CD8-positive, alpha-beta memory T cell (primary cell): ENCODE measurements at regions not wholly inside any gene's neighbourhood (a gene's known extent, or its start where the extent isn't known, plus 50 kb on each side); places are given as distances from the start of the nearest gene placed in this dataset.

ENCODE experiments used
- CTCF ChIA-PET: fragments of 350-600 bp; sonication (Branson Sonifier 250); formaldehyde crosslinking; loops from one replicate; lab custom pipeline; 2021; ENCODE audit warnings: antibody characterized with exemption; lab: Charles Lee
- POLR2A ChIA-PET: fragments of 350-600 bp; sonication (Branson Sonifier 250); formaldehyde crosslinking; loops from one replicate; lab custom pipeline; 2021; ENCODE audit warnings: antibody characterized with exemption; lab: Charles Lee
- DNase-seq, 5 donors: peaks; one replicate each; pipeline versions ENCODE4 v3.0.0 to v3.0.0-alpha.2; 2020 to 2022; ENCODE audit warnings: mixed read lengths in 1 of 5
- H3K27ac ChIP-seq: one replicate; pipeline ENCODE4 v1.7.0; 2013; ENCODE audit warnings: low read depth, mild to moderate bottlenecking, low read length, moderate library complexity
- H3K27me3 ChIP-seq: 2 replicates; pipeline ENCODE4 v1.7.0; 2013; ENCODE audit warnings: low read length, mild to moderate bottlenecking; ENCODE audit not compliant: insufficient read depth, poor library complexity, severe bottlenecking
- H3K36me3 ChIP-seq: 2 replicates; pipeline ENCODE4 v1.7.0; 2013; ENCODE audit warnings: mild to moderate bottlenecking, low read length, moderate library complexity; ENCODE audit not compliant: insufficient read depth
- H3K4me1 ChIP-seq: 2 replicates; pipeline ENCODE4 v1.7.0; 2013; ENCODE audit warnings: mild to moderate bottlenecking, low read length, moderate library complexity; ENCODE audit not compliant: insufficient read depth
- H3K4me3 ChIP-seq: 2 replicates; pipeline ENCODE4 v1.7.0; 2013; ENCODE audit warnings: mild to moderate bottlenecking, low read length
- H3K9me3 ChIP-seq: 2 replicates; pipeline ENCODE4 v1.7.0; 2013; ENCODE audit warnings: mild to moderate bottlenecking, low read length
- H3K27ac Mint-ChIP-seq, 8 donors: one replicate each; pipeline ENCODE4 v1.8.0; 2020 to 2021; ENCODE audit warnings: mixed read lengths in 8 of 8, mild to moderate bottlenecking in 6 of 8, inconsistent platforms in 3 of 8, moderate library complexity in 3 of 8
- H3K27me3 Mint-ChIP-seq, 2 donors: one replicate each; pipeline ENCODE4 v1.8.0; 2020 to 2021; ENCODE audit warnings: mixed read lengths in 2 of 2, mild to moderate bottlenecking in 1 of 2, moderate library complexity in 1 of 2
- H3K36me3 Mint-ChIP-seq, 3 donors: one replicate each; pipeline ENCODE4 v1.8.0; 2020 to 2021; ENCODE audit warnings: mixed read lengths in 3 of 3, inconsistent platforms in 1 of 3, mild to moderate bottlenecking in 1 of 3
- H3K4me1 Mint-ChIP-seq, 3 donors: one replicate each; pipeline ENCODE4 v1.8.0; 2020 to 2021; ENCODE audit warnings: mixed read lengths in 3 of 3, inconsistent platforms in 1 of 3, mild to moderate bottlenecking in 1 of 3
- H3K4me3 Mint-ChIP-seq, 7 donors: one replicate each; pipeline ENCODE4 v1.8.0; 2020 to 2021; ENCODE audit warnings: mixed read lengths in 7 of 7, mild to moderate bottlenecking in 6 of 7, moderate library complexity in 4 of 7, inconsistent platforms in 2 of 7
- H3K9me3 Mint-ChIP-seq, 5 donors: one replicate each; pipeline ENCODE4 v1.8.0; 2020 to 2022; ENCODE audit warnings: mixed read lengths in 5 of 5, mild to moderate bottlenecking in 3 of 5, moderate library complexity in 2 of 5, inconsistent platforms in 1 of 5

DNA sequence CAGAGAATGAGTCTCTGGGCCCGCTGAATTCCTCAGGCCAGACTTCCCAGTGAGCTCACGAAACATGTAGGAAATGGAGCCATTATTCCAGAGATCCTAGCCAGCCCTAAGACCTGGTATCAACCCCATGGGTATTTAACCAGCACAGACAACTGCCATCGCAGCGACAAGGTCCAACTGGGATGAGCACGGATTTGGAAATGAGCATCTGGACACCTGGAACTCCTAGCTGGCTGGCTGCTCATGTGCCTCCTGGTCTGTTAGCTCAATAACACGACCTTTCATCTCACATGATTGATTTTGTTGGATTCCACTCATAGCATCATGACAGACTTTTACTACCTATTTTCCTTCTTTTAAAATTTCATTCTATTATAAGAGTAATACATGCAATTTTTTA is 51.0 kb downstream of the POU3F3 start:
- H3K9me3 Mint-ChIP-seq, result peaks cover 0 to 3% (median 0%) of the 10 kb centered on the region in 5 donors
- no peaks in the 10 kb centered on the region for H3K4me1 ChIP-seq
- no peaks in the 10 kb centered on the region for H3K27me3 ChIP-seq
- no peak for DNase-seq
- no peak overlapping the region for H3K4me3 Mint-ChIP-seq
- peaks cover 0 to 19% of the 10 kb centered on the region in 2 donors for H3K27me3 Mint-ChIP-seq
- CTCF ChIA-PET, result no interaction called here
- no peaks in the 10 kb centered on the region for H3K36me3 Mint-ChIP-seq
- H3K9me3 ChIP-seq, result no peaks in the 10 kb centered on the region
- H3K36me3 ChIP-seq, result no peaks in the 10 kb centered on the region
- no peak overlapping the region for H3K27ac Mint-ChIP-seq
- no peaks in the 10 kb centered on the region for H3K4me1 Mint-ChIP-seq
- H3K27ac ChIP-seq, result no peak overlapping the region
- POLR2A ChIA-PET, result no interaction called here
- no peak overlapping the region for H3K4me3 ChIP-seq

DNA sequence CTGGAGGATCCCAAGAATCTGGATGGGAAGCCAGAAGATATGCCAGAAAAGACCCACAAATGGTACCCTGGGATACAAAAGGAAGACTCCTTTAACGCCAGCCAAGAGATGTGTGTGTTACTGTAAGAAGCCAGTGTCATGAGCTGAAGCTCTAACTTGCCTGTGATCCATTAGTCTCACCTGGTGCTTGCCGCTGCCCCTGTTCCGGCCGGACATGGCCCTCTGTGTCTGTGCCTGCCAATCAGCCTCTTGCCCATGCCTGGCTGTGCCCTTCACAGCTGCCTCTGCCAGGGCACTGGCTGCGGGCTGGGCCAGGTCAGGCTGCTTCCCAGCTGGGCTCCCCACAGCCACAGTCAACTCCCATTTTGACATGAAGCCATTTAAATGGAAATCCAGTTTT is 55.4 kb downstream of the POU3F3 start:
- no peak for DNase-seq
- Mint-ChIP-seq H3K4me3 (no peak overlapping the region), H3K9me3 (peaks cover 0 to 3% (median 0%) of the 10 kb centered on the region in 5 donors), H3K27ac (no peak overlapping the region), H3K36me3 (peaks cover 0 to 3% (median 0%) of the 10 kb centered on the region in 3 donors), H3K27me3 (peaks cover 0 to 17% of the 10 kb centered on the region in 2 donors), H3K4me1 (no peaks in the 10 kb centered on the region)
- no peak overlapping the region for H3K4me3 ChIP-seq
- no peaks in the 10 kb centered on the region for H3K4me1 ChIP-seq
- ChIA-PET POLR2A (no interaction called here), CTCF (no interaction called here)
- no peaks in the 10 kb centered on the region for H3K9me3 ChIP-seq
- no peaks in the 10 kb centered on the region for H3K27me3 ChIP-seq
- no peaks in the 10 kb centered on the region for H3K36me3 ChIP-seq
- no peak overlapping the region for H3K27ac ChIP-seq

DNA sequence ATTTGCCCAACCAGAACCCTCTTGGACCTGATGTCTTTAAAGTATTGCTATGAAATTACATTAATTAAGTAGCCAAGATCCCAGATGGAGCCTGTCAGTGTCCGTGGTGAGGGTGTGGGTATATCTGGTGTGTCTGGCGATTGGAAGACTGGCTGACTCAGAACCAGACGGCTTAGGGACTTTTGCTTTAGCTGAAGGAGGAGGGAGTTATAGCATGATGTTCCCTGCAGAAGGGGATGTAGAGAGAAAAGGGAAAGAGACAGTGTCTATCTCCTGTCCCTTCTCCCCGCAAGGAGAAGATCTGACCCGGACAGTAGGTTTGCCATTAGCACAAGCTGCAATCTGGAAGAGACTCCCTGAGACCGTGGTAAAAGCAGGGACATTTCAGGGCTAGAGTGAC is 60.6 kb downstream of the POU3F3 start:
- peaks cover 0 to 3% of the 10 kb centered on the region in 2 donors for H3K27me3 Mint-ChIP-seq
- Histone ChIP-seq H3K27me3 (no peaks in the 10 kb centered on the region), H3K27ac (no peak overlapping the region), H3K36me3 (no peaks in the 10 kb centered on the region), H3K4me1 (no peaks in the 10 kb centered on the region), H3K4me3 (no peak overlapping the region), H3K9me3 (no peaks in the 10 kb centered on the region)
- no peak overlapping the region for H3K4me3 Mint-ChIP-seq
- CTCF ChIA-PET, result no interaction called here
- H3K27ac Mint-ChIP-seq, result no peak overlapping the region
- no peak for DNase-seq
- peaks cover 0 to under 1% (median 0%) of the 10 kb centered on the region in 5 donors for H3K9me3 Mint-ChIP-seq
- peaks cover 0 to 3% (median 0%) of the 10 kb centered on the region in 3 donors for H3K36me3 Mint-ChIP-seq
- no peaks in the 10 kb centered on the region for H3K4me1 Mint-ChIP-seq
- POLR2A ChIA-PET, result no interaction called here

DNA sequence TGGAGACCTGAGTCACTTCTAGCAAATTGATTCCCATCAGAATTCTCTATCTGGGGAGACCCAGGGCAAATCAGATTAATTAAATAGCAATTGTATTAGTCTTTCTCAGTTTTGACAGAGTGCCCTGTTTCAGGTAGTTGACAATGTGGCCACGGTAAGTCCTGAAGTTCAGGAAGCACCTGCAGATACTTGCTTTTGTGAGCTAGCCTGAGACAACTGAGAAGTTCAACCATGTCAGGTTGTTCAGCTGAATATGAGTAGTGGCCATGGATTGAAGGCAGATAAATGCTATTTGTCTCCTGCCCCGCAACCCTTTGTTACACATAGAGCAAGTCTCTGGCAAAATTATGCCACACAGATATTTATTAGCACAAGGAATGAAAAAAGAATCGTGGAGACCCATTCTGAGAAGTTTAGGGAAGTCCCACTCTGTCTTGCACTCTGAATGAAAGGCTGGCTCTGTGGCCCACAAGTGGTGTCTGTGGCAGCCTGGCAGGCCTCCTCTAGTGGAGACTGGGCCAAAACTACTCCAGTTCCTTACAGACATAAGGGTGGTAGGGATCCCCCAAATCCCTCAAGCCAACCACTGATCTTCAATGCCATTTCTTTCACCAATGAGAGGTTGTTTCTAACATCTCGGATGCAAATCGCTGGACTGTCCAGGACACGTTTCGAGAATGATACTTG is 61.3 kb downstream of the POU3F3 start:
- Histone ChIP-seq H3K36me3 (no peaks in the 10 kb centered on the region), H3K9me3 (no peaks in the 10 kb centered on the region), H3K27me3 (no peaks in the 10 kb centered on the region), H3K4me1 (no peaks in the 10 kb centered on the region), H3K4me3 (no peak overlapping the region), H3K27ac (no peak overlapping the region)
- H3K36me3 Mint-ChIP-seq, result peaks cover 0 to 2% (median 0%) of the 10 kb centered on the region in 3 donors
- no peak overlapping the region for H3K4me3 Mint-ChIP-seq
- no peak overlapping the region for H3K27ac Mint-ChIP-seq
- no peaks in the 10 kb centered on the region for H3K4me1 Mint-ChIP-seq
- peaks cover 1 to 3% of the 10 kb centered on the region in 2 donors for H3K27me3 Mint-ChIP-seq
- no peaks in the 10 kb centered on the region for H3K9me3 Mint-ChIP-seq
- CTCF ChIA-PET, result no interaction called here
- DNase-seq, result no peak
- POLR2A ChIA-PET, result no interaction called here

DNA sequence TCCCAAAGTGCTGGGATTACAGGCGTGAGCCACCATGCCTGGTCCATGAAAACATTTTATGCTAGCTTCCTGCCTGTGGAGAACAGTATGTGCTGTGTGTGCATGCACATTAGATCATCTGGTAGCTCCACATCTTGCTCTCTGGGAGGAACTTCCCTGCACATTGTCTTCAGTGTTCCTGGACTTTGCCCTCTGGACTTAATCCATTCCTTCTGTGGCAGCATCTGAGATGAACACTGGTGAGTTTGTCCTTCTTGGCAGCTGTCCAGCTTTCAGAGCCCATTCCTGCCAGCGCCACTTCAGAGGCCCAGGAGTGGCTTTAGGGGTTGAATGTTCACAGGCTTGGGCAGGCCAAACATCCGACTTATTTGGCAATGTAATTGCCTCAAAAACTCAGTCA is 65.2 kb downstream of the POU3F3 start:
- DNase-seq, result no peak
- ChIA-PET POLR2A (no interaction called here), CTCF (interaction anchor here (1.3 kb wide), 1 partner anchor 7 kb away, joined by 3 read pairs; no protein-coding TSS in a partner anchor)
- Histone ChIP-seq H3K27me3 (no peaks in the 10 kb centered on the region), H3K36me3 (no peaks in the 10 kb centered on the region), H3K4me3 (no peak overlapping the region), H3K9me3 (no peaks in the 10 kb centered on the region), H3K27ac (no peak overlapping the region), H3K4me1 (no peaks in the 10 kb centered on the region)
- H3K27me3 Mint-ChIP-seq, result peaks cover 0 to 8% of the 10 kb centered on the region in 2 donors
- H3K4me1 Mint-ChIP-seq, result no peaks in the 10 kb centered on the region
- H3K9me3 Mint-ChIP-seq, result peaks cover 2 to 13% (median 7%) of the 10 kb centered on the region in 5 donors
- no peak overlapping the region for H3K27ac Mint-ChIP-seq
- H3K36me3 Mint-ChIP-seq, result peaks cover 0 to 18% (median 2%) of the 10 kb centered on the region in 3 donors
- no peak overlapping the region for H3K4me3 Mint-ChIP-seq

DNA sequence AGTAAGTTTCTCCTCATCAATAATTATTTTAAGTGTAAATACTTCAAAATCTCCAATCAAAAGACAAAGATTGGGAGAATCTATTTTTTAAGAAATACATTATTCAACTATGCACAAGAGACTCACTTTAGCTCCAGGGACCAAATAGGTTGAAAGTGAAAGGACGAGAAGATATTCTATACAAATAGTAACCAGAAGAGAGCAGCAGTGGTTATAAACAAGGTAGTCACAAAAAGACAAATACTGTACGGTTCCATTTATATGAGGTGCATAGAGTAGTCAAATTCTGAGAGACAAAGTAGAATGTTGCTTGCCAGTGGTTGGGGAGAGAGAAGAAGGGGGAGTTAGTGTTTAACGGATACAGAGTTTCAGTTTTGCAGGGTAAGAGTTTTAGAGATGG is 69.8 kb downstream of the POU3F3 start:
- CTCF ChIA-PET, result no interaction called here
- no peaks in the 10 kb centered on the region for H3K4me1 ChIP-seq

DNA sequence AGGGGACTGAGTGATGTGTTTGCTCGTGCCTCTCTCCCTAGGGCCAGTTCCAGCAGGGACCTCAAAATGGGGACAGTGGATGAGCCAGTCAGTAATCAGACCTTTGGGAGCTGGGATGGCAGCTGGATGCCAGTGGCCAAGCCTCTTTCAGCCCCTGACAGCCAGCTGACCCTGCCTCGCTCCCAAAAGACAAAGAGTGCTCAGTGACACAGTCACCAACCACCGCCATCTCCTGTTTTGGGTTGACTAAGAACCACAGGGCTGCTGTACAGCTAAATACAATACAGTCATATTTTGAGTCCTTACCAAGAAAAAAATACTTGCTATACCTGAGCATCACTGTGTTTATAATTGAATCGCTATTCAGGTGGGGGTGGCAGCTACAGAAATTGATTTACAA is 75.7 kb downstream of the POU3F3 start:
- ChIA-PET CTCF (no interaction called here), POLR2A (no interaction called here)
- Mint-ChIP-seq H3K4me1 (no peaks in the 10 kb centered on the region), H3K27me3 (peaks cover 0 to 7% of the 10 kb centered on the region in 2 donors), H3K9me3 (no peaks in the 10 kb centered on the region), H3K36me3 (no peaks in the 10 kb centered on the region), H3K27ac (peak overlapping the region in 1 of 8 donors; percentile 2), H3K4me3 (no peak overlapping the region)
- DNase-seq, result no peak
- Histone ChIP-seq H3K9me3 (no peaks in the 10 kb centered on the region), H3K4me1 (no peaks in the 10 kb centered on the region), H3K36me3 (no peaks in the 10 kb centered on the region), H3K27me3 (no peaks in the 10 kb centered on the region), H3K27ac (no peak overlapping the region), H3K4me3 (no peak overlapping the region)

More for the DNA sequence above, 69.8 kb downstream of the POU3F3 start:
- DNase-seq, result no peak
- H3K27ac ChIP-seq, result no peak overlapping the region
- Mint-ChIP-seq H3K4me1 (no peaks in the 10 kb centered on the region), H3K27me3 (peaks cover 0 to 13% of the 10 kb centered on the region in 2 donors), H3K9me3 (peaks cover 2 to 13% (median 7%) of the 10 kb centered on the region in 5 donors), H3K27ac (no peak overlapping the region), H3K36me3 (peaks cover 0 to 18% (median 2%) of the 10 kb centered on the region in 3 donors), H3K4me3 (no peak overlapping the region)
- H3K36me3 ChIP-seq, result no peaks in the 10 kb centered on the region
- no peak overlapping the region for H3K4me3 ChIP-seq
- H3K27me3 ChIP-seq, result no peaks in the 10 kb centered on the region
- no peaks in the 10 kb centered on the region for H3K9me3 ChIP-seq
- POLR2A ChIA-PET, result no interaction called here

DNA sequence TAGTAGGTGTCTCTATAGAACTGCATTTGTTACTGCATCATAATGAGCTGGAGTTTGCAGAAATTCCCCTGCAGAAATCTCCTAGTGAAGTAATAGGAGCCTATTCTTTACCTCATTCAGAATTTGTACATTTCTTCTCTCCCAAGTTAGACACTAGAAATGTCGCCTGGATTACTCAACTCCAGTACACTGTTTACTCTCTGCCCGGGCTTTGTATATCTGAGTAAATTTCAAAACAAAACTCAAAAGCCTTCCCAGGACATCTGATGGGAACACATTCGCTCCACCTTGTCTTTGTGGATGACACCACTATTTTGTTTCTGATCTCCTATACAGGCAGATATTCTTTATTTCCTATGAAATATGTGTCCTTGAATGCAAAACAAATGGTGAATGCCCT is 76.8 kb downstream of the POU3F3 start:
- Mint-ChIP-seq H3K36me3 (no peaks in the 10 kb centered on the region), H3K9me3 (no peaks in the 10 kb centered on the region), H3K4me3 (no peak overlapping the region), H3K27ac (no peak overlapping the region), H3K27me3 (peaks cover 0 to 7% of the 10 kb centered on the region in 2 donors), H3K4me1 (no peaks in the 10 kb centered on the region)
- no peak for DNase-seq
- Histone ChIP-seq H3K27ac (no peak overlapping the region), H3K27me3 (no peaks in the 10 kb centered on the region), H3K9me3 (no peaks in the 10 kb centered on the region), H3K4me1 (no peaks in the 10 kb centered on the region), H3K4me3 (no peak overlapping the region), H3K36me3 (no peaks in the 10 kb centered on the region)
- ChIA-PET CTCF (no interaction called here), POLR2A (no interaction called here)
